ENCODE measurements at regions not wholly inside any gene's neighbourhood (a gene's known extent, or its start where the extent isn't known, plus 50 kb on each side); places are given as distances from the start of the nearest gene placed in this dataset.
"Not testable (repeated sequence)": the region's sequence is repeated elsewhere in the genome, so short reads cannot be mapped to it uniquely, and the experiment has no call there.

GRCh38 chr9:134561427-134562145 is 80.0 kb upstream of the COL5A1 start:
- no peak for DNase-seq (ENCODE audit: low read depth)

- DNase-seq (ENCODE audit: low read depth): no peak
Measured at GRCh38 chr9:134562146-134562849, 79.3 kb upstream of the COL5A1 start.

DNA sequence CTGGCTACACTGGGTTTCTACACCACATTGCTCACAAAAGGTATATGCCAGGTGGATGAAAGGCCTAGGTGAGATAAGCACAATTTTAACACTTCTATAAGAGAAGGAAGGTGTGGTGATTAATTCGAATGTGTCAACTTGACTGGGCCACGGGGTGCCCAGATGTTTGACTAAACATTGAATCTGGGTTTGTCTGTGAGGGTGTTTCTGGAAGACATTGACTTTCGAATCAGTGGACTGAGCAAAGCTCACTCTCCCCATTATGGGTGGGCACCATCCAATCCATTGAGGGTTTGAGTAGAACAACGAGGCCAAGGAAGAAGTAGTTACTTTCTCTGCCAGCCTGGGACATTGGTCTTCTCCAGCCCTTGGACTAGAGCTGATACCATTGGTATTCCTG is 78.2 kb upstream of the COL5A1 start:
- no peak for DNase-seq (ENCODE audit: low read depth)

GRCh38 chr9:134564431-134565170 is 77.0 kb upstream of the COL5A1 start:
- DNase-seq (ENCODE audit: low read depth): peak; percentile 89

GRCh38 chr9:134565316-134565915 is 76.2 kb upstream of the COL5A1 start:
- no peak for DNase-seq (ENCODE audit: low read depth)

DNA sequence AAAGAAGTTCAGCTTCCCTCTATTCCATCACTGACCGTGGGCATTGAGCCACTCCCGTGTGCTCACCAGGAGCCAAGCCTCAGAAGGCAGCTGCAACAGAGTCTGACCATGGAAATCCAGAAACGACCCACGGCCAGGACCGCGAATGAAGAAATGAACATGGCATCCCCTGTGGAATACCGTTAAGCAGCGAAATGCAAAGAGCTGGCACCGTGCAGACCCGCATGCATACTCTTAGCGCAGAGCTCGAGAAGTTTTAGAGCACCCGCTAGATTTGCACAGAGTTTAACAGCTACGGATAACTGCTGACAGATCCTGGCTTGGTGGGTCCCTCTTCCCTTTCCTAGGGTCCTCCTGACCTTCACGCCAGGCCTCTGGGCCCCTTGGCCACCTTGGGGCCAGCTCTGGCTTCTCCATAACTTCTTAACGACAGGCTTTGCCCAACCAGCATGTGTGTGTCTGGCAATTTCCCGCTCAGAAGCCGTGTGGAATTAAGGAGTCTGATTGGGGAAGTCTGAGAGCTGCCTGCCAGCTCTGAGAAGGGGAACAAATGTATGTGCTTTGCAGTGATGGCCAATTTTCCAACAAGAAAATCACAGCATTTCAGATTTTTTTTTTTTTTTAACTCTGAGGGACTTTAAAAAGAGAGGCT is 75.3 kb upstream of the COL5A1 start:
- no peak for DNase-seq (ENCODE audit: low read depth)

DNA sequence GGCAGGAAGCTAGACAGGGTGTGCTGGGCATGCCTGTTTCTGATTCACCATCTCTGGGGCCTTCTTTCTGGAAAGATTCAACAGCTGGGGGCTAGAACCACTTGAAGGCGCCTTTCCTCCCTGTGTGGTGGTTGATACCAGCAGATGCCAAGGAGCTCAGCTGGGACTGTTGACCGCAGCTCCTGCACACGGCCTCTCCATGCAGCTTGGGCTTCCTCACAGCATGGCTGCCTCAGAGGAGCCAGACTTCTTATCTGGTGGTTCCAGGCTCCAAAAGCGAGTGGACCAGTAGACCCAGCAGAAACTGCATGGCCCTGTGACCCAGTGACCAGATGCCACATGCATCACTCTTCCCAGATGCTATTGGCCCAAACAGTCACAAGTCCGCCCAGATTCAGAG is 74.7 kb upstream of the COL5A1 start:
- DNase-seq (ENCODE audit: low read depth): no peak

DNA sequence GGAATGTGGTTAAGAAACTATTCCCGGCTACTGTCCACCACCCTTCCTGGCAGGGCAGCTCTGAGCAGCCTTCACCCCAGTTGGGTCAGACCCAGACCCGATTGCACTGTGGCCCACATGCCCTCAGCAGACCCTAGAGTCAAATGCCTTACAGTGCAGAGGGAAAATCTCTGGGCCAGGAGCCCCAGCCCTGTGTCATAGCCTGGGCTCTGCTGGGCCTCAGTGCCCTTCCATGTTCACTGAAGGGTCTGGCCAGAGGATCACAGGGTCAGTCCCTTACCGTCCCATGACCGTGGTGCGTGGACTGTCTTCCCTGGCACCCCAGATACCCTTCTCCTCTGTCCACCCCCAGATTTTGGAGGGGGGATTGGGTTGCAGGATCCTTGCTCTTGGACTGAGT is 73.5 kb upstream of the COL5A1 start:
- DNase-seq (ENCODE audit: low read depth): no peak

DNA sequence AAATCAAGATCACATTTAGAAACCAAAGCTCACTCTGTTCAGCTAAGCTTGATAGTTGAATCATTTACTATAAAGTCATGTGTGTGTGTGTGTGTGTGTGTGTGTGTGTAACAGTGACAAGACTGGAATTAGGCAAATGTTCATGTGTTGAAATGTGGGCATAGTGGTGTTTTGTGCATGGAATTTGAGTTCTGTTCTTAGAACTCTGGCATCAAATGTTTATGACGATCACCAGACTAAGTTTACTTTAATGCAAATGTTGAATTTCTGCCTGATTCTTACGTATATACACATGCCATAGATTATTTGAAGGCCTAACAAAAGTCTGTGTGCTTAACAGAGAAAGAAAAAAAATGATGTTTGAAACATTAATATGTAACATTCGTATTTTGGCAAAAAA is 72.8 kb upstream of the COL5A1 start:
- DNase-seq (ENCODE audit: low read depth): no peak

GRCh38 chr9:134569626-134570025 is 72.0 kb upstream of the COL5A1 start:
- no peak for DNase-seq (ENCODE audit: low read depth)

GRCh38 chr9:134570151-134570621 is 71.4 kb upstream of the COL5A1 start:
- no peak for DNase-seq (ENCODE audit: low read depth)

GRCh38 chr9:134570711-134571325 is 70.8 kb upstream of the COL5A1 start:
- DNase-seq (ENCODE audit: low read depth): no peak

DNA sequence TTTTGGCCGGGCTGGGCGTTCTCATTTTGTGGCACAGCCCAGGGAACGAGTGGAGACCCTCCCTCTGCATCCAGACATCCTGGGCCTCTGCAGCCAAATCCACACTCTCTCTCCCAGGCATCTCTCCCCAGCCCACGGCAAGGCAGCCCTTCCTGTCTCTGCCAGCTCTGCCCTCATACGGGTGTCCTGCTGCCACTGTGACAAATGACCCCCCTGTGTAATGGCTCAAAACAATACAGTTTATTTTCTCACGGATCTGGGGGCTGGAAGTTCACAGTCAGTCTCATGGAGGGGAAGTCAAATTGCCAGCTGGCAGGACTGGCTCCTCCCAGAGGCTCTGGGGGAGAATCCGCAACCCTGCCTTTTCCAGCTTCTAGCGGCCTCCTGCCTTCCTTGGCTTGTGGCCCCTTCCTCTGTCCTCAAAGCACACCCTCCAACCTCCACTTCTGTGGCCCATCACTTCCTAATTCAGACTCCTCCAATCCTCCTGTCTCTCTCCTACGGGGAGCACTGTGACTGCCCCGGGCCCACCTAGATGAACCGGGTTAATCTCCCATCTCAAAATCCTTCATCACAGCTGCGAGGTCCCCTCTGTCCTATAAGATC is 70.2 kb upstream of the COL5A1 start:
- no peak for DNase-seq (ENCODE audit: low read depth)

GRCh38 chr9:134571946-134572917 is 69.4 kb upstream of the COL5A1 start:
- DNase-seq (ENCODE audit: low read depth): peak; percentile 21

DNA sequence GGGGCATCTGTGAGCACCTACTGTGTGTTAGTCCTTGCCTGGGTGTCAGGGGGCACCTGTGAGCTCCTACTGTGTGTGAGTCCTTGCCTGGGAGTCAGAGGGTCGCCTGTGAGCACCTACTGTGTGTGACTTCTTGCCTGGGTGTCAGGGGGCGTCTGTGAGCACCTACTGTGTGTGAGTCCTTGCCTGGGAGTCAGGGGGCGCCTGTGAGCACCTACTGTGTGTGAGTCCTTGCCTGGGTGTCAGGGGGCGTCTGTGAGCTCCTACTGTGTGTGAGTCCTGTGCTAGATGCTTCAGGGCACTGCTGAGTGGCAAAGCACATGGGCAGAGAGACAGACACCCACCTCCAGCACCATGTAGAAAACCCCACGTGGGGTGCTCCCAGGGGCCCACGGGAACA is 66.9 kb upstream of the COL5A1 start:
- DNase-seq (ENCODE audit: low read depth): not testable (repeated sequence)

GRCh38 chr9:134575103-134575900 is 66.3 kb upstream of the COL5A1 start:
- no peak for DNase-seq (ENCODE audit: low read depth)

GRCh38 chr9:134575901-134576176 is 65.8 kb upstream of the COL5A1 start:
- no peak for DNase-seq (ENCODE audit: low read depth)

DNA sequence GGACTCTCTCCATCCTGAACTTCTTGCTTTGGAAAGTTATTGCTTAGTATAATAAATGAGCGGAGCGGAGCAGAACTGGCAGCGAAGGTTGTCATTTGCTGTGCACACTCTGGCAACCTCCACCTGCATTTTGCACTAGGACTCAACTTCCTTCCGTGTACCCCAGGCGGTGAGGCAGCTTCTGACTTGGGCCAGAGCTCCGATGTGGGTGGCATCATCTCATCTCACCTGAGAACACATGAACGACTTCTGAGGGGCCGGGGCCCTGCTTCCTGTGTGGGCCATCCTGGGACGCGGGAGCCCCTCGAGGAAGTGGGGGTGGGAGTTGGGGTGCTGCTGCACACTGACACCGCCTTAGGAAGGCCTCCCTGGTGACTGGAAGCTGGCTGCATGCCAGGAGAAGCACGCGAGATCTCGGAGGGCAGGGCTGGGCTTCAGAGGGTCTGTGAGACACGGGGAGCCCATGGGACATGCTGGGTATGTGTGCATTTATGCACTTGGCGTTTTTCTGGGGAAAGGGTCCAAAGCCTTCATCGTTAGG is 56.5 kb upstream of the COL5A1 start:
- DNase-seq (ENCODE audit: low read depth): no peak
